ENCODE measurements at regions not wholly inside any gene's neighbourhood (a gene's known extent, or its start where the extent isn't known, plus 50 kb on each side); places are given as distances from the start of the nearest gene placed in this dataset.
A peak's percentile ranks its signal among the peaks of the same experiment; 100 is the strongest.
"Not testable (repeated sequence)": the region's sequence is repeated elsewhere in the genome, so short reads cannot be mapped to it uniquely, and the experiment has no call there.

- DNase-seq (ENCODE audit: low read depth, low spot score), result no peak
These were observed 53.1 kb upstream of the STK39 start for GRCh38 chr2:168300460-168300859.

- no peak for DNase-seq (ENCODE audit: low read depth, low spot score)
These were observed 56.8 kb upstream of the STK39 start for GRCh38 chr2:168304024-168304681.

- DNase-seq (ENCODE audit: low read depth, low spot score), result no peak
These were observed 60.0 kb upstream of the STK39 start for GRCh38 chr2:168307379-168307778.

- DNase-seq (ENCODE audit: low read depth, low spot score), result no peak
These were observed 63.2 kb upstream of the STK39 start for GRCh38 chr2:168310580-168310979.

GRCh38 chr2:168311261-168311910 lies 64.0 kb upstream of the STK39 start:
- DNase-seq (ENCODE audit: low read depth, low spot score), result no peak

GRCh38 chr2:168312036-168312822 lies 64.8 kb upstream of the STK39 start:
- DNase-seq (ENCODE audit: low read depth, low spot score), result no peak

GRCh38 chr2:168314236-168314635 lies 66.8 kb upstream of the STK39 start:
- DNase-seq (ENCODE audit: low read depth, low spot score), result no peak

GRCh38 chr2:168315331-168316072 lies 68.1 kb upstream of the STK39 start:
- DNase-seq (ENCODE audit: low read depth, low spot score), result no peak

GRCh38 chr2:168316073-168316440 lies 68.7 kb upstream of the STK39 start:
- no peak for DNase-seq (ENCODE audit: low read depth, low spot score)

- DNase-seq (ENCODE audit: low read depth, low spot score), result no peak
These were observed 69.9 kb upstream of the STK39 start for GRCh38 chr2:168317282-168317681.

- DNase-seq (ENCODE audit: low read depth, low spot score), result no peak
These were observed 72.9 kb upstream of the STK39 start for GRCh38 chr2:168320267-168320666.

GRCh38 chr2:168322325-168323007 lies 75.1 kb upstream of the STK39 start:
- no peak for DNase-seq (ENCODE audit: low read depth, low spot score)

- DNase-seq (ENCODE audit: low read depth, low spot score), result no peak
These were observed 76.2 kb upstream of the STK39 start for GRCh38 chr2:168323529-168324021.

- no peak for DNase-seq (ENCODE audit: low read depth, low spot score)
These were observed 79.2 kb upstream of the STK39 start for GRCh38 chr2:168326572-168326971.

GRCh38 chr2:168327328-168327727 lies 79.9 kb upstream of the STK39 start:
- DNase-seq (ENCODE audit: low read depth, low spot score), result no peak

- DNase-seq (ENCODE audit: low read depth, low spot score), result no peak
These were observed 81.0 kb upstream of the STK39 start for GRCh38 chr2:168328421-168328820.

- DNase-seq (ENCODE audit: low read depth, low spot score), result no peak
These were observed 83.4 kb upstream of the STK39 start for GRCh38 chr2:168330624-168331423.

- not testable (repeated sequence) for DNase-seq (ENCODE audit: low read depth, low spot score)
These were observed 87.9 kb upstream of the STK39 start for GRCh38 chr2:168335254-168335653.

- DNase-seq (ENCODE audit: low read depth, low spot score), result peak; percentile 86
These were observed 89.5 kb upstream of the STK39 start for GRCh38 chr2:168336786-168337388.

GRCh38 chr2:168338292-168338691 lies 90.9 kb upstream of the STK39 start:
- no peak for DNase-seq (ENCODE audit: low read depth, low spot score)
